Left renal cortex interstitium (tissue), 4 donors: ENCODE measurements at regions not wholly inside any gene's neighbourhood (a gene's known extent, or its start where the extent isn't known, plus 50 kb on each side); places are given as distances from the start of the nearest gene placed in this dataset.
A peak's percentile ranks its signal among the peaks of the same experiment; 100 is the strongest.
"Not testable (repeated sequence)": the region's sequence is repeated elsewhere in the genome, so short reads cannot be mapped to it uniquely, and the experiment has no call there.

Experiments
- DNase-seq, 4 donors: peaks; one replicate each; pipeline ENCODE4 v3.0.0-alpha.2; 2013; ENCODE audit warnings: low read depth in 4 of 4, low spot score in 2 of 4, missing footprints in 1 of 4

DNA sequence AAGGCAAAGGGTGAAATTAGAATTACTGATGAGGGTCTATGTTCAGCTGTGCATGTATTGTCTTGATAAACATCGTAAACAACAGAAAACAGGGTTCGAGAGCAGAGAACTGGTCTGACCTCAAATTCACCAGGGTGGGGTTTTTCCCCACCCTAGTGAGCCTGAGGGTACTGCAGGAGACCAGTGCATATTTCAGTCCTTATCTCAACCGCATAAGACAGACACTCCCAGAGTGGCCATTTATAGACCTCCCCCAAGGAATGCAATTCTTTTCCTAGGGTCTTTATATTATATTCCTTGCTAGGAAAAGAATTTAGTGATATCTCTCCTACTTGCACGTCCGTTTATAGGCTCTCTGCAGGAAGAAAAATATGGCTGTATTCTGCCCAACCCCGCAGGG is 257.0 kb upstream of the OSR1 start:
- DNase-seq: not testable (repeated sequence)

DNA sequence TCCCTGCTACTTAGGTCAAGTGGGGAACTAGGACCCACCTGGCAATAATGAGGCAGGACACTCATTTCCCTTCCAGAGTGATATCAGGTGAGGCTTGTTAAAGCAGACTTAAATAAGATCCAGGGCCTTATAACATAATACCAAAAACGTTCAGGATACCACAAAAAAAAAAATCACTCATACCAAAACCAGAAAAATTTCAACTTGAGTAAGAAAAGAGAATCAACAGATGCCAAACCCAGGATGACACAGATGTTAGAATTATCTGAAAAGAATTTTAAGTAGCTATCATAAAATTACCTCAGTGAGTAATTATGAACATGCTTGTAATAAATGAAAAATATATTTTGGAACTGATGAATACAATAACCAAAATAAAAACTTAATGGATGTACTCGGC is 255.6 kb upstream of the OSR1 start:
- DNase-seq: no peak

DNA sequence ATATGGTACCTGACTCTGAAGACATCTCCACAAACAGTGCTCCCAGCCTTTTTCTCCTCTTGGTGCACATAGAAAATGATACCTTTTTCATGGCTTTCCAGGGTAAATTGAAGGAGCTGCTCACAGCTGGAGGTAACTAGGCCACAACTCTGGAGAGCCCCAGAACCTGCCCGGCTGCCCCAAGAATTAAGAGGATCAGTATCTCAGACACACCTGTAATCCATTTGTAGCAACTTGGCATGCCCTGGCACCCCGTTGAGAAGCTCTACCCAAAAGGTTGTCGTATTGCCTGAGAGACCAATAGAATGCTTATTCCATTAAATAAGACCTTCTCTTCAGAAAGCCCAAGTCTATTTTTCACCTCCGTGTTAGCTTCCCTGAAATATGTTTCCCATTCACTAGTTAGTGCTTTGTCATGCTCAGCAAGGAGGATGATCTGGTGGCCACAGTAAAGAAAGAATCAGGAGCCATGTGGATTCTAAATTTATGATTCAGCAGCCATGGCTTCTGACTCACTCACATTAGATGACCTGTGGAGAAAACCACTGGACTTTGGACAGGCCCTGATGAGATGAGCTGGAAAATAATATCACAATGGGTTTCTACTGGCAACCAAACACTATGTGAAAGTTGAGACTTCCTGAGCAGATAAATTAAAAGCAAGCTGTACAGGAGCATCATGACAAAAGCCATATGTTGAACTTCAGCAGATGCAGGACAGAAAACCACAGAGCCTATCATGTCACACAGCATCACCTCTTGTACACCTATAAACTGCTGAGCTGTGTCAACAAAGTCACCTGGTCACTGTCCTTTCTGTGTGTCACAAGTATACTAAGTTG is 253.3 kb upstream of the OSR1 start:
- peak in 1 of 4 donors; percentile 9 for DNase-seq

DNA sequence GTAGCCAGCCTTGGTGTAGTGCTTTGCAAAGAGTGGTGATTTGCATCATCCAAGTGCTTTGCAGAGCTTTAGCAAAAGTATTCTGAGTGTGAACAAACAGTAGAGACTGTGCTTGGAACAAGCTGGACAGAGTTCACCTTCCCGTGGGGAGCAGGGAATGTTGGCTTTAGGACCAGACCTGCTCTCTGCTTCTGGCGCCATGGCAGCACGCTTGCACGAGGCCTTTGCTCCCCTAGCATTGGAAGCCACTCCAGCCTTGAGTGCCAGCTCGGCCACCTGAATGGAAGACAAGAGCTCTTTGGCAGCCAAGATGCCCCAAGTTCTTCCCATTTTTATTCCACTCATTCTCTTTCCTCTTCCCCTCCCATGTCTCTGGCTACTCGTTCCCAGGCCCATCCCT is 250.8 kb upstream of the OSR1 start:
- no peak for DNase-seq

DNA sequence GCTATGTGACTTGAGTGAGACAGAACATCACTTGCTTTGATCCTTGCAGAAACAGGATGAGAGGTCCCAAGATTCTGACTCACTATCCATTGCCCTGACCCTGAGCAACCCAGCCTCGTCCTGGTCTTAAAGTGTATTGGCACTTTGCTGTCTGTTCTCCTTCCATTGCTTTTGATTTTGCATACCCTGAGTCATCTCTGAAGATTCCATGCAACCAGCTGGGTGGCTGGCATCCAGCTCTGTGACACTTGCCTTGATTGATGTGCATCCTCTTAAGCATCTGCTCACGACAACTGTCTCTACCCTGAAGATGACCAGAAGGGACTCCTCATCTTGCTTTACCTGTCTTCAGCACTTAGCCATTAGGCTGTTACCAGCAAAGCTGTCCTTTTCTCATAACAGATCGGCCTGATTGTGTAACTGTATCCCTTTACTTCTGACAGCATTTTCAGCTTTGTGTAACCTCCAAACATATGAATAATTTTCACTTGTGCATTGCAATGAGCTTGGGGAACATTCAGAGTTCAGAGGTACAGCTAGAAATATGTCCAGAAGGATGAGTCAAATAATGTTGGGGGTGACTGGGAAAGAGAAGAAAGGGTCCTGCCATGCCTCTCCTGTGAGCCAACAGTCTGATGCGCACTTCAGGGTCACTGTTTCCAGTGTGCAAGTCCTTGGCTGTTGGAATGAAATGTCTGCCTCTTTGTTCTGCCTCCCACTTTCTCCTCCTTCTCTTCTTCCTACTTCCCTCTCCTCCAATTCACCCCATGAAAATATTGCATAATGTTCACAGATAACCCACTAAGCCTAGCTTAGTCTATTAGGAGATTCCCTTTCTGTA is 249.7 kb upstream of the OSR1 start:
- no peak for DNase-seq

DNA sequence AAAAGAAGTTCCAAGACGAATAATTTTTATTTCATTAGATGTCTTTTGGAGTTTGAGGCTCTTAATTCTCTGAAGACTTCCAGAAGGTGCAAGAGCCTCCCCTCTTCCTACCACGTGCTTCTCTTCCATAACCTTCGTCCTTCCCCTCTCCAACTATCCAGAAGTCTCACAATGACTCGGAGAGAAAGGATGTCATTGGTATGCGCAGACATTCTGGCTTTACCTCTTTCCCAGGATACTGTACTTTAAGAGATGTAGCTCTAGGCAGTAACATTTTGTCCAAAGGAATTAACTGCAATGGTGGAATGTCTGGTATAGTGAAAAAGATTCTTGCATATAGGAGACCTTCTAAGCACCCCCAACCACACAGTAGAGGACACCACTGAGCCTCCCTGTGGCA is 249.0 kb upstream of the OSR1 start:
- no peak for DNase-seq

DNA sequence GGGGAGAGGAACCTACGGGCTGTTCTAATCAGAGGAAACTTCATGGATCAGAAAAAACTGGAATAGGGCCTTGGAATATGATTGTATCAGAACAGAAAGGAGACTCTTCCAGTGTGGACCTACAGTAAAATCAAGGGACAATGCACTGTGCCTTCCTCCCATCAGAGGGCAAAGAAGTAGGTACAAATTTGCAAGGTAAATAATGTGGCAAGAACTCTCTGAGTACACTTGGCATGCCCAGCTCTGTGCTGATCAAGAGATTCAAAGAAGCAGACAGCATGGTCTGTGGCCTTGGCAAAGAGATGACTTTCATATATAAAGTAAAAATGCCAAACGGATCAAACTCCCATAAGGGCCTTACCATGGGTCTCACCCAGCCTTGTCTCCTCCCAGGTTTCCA is 242.6 kb upstream of the OSR1 start:
- DNase-seq: no peak

DNA sequence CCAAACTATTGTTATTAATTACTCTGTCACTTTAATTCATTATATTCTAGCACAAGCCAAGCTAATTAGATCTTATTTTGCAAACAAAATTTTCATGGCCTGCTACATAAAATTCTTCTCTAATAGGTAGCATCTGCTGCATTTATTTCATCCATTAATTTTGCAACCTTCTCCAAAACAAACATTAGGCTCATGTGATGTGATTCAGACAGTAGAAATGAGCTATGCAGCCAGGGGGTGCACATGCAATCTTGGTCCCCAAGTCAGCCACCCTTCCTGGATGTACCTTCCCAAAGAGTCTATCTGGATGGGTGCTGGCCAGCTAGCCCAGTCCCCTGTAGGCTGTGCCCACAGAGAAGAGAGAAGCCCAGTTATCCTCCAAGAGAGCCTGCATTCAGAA is 242.1 kb upstream of the OSR1 start:
- DNase-seq: no peak

DNA sequence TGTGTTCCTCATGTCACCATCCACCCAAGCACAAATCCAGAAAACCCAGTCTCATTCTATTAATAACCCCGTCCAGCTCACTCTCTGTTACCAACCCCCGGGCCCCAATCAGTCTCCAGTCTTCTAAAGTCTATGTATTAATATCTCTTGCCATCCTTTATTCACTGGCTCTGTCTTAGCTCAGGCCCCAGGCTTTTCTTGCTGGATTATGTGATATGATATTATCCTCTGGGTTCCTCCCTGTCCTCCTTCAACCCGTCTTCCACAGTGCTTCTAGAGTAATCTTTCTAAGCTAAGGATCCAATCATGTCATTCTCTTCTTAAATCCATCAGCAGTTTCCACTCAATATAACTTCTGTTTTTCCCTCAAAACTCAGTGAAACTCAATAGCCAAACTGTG is 240.5 kb upstream of the OSR1 start:
- DNase-seq: no peak

DNA sequence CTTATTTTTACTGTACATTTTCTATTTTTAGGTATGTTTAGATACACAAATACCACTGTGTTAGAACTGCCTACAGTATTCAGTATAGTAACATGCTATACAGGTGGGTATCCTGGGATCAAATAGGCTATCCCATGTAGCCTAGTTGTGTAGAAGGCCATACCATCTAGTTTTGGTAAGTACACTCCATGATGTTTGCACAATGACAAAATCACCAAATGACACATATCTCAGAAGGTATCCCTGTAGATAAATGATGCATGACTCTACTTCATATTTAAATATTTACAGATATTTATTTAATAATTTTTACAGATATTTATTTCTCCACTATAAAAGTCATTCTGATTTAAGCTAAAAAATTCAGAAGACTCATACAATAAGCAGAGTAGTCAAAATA is 233.8 kb upstream of the OSR1 start:
- DNase-seq: no peak

DNA sequence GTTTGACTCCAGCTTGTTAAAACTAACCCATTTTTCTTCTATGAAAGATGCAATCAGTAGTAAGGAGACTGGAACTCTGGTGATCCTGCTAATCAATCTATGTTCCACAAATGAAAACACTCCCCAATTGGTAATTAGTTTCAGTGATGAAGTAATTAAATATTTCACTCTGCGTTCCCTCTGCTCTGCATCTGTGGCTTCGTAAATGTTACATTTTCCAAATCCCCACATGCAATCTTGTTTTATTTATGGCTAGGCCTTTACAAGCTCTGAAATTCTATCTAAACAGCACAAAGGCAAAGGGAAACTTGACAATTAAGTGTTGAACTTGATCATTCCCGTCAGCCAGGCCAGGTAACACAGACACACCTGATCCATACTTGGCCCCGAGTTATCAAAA is 231.4 kb upstream of the OSR1 start:
- DNase-seq: no peak

DNA sequence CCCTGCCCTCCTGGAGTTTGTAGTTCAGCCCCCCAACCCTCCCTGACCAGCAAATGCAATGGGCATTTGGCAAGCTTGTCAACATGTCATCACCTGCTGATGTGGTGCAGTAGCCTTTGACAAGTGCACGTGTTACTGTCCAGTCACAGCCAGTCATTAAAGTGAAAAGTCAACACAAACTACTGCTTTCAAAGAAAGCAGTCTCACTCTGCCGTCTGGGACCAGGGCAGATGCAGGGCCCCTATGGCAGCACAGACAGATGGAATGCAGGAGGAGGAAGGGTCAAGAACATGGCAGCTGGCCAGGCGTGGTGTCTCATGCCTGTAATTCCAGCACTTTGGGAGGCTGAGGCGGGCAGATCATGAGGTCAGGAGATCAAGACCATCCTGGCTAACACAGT is 222.4 kb upstream of the OSR1 start:
- DNase-seq: no peak

DNA sequence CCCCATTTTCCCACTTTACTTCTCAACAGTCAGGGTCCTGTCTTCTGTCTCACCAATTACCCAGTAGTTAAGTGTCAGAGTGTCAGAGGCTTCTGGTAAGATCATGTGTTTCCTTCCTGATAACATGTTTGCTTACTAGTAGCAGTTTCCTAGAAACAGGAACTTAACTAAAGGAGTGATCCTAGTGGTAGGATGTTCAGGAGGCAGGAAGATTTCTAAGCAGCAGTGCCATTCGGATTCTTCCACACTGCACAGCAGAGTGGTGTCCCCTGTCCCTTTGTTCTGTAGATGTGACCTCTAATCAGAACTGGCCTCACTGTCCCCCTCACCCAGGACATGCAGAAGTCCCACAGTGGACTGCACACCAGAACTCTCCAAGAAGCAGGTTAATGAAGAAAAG is 221.8 kb upstream of the OSR1 start:
- DNase-seq: no peak

DNA sequence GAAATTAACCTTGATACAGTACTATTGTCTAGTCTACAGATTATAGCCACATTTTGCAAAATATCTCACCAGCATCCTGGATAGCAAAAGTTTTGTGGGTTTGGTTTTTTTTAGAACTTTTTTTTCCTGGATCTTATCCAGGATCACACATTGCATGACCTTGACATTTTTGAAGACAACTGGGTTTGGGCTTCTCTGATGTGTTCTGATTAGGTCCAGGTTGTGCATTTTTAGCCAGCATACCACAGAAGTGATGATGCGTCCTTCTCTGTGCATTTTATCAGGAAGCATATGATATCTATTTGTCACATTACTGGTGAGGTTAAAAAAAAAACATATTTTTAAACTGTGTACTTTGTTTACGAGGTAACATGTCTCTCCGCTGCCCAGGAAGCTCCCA is 221.0 kb upstream of the OSR1 start:
- no peak for DNase-seq

DNA sequence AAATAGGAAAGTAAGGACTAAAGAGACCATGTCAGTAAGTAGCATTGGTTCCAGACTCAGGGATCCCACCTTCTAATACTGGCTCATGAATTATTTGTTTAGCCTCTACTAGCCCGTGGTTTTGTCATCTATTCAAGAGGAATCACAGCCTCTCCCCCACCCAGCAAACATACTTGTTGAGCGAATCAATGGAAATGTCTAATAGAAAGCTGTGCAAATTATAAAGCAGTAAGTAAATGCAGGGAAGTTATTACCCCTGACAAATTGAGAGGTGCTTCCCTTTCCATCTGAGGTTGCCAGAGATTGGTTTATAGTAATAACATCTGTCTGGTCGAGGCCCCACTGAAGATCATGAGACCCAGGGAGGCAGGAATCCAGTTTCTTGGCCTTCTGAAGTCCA is 219.3 kb upstream of the OSR1 start:
- DNase-seq: no peak

DNA sequence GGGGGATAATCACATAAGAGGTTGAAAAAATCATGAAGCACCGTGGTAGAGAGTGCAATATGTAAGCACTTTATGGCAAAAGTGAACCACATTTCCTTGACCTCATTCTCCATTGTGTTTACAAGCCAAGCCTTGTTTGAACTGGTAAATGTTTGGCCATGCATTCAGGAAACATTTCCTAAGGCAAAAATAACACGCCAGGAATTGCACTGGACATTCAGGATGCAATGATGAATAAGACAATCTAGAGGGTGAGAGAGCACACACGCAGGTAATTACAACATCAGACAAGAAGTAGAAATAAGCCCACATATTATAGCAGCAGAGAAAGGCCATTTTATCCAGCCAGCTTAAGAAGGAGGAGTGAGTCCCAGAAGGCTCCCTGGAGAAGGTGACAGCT is 218.0 kb upstream of the OSR1 start:
- DNase-seq: no peak

DNA sequence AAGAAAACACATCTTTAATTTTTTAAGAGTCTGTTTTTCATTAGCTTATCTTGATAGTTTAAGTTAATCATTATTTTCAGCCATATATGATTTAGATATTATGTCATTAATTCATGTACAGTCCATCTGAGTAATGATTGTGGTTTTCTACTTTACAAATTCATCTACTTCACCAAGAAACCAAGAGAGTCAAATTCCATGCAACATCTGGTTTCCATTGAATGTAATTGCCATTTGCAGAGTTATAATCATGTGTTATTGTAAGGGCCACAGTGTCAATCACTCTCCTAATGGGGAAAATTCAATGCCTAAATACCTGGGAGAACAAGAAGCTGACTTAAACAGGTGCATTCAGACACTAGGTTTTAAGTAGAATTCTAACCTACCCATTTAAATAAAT is 217.2 kb upstream of the OSR1 start:
- DNase-seq: no peak

DNA sequence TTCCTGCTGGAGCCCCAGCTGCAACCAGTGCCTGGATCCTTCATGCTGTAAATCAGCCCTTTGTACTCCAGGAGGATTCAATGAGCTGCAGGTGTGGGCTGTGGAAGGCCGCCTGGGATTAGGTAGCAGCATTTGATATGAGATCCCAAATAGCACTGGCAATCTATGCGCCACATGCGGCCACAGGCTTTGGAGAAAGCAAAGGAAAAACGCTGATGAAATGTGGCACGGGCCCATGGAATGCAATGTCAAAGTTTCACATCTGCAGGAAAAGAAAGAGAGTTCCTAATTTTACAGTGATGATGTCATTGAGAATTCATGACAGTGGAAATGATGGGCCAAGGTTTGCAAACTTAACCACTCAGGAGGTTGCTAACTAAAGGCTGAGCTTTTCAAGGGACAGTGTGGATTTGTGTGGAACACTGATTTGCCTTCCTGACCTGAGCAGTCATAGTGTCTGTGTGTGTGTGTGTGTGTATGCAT is 216.4 kb upstream of the OSR1 start:
- DNase-seq: peak in 3 of 4 donors; percentile 42 to 52 (median 46)

DNA sequence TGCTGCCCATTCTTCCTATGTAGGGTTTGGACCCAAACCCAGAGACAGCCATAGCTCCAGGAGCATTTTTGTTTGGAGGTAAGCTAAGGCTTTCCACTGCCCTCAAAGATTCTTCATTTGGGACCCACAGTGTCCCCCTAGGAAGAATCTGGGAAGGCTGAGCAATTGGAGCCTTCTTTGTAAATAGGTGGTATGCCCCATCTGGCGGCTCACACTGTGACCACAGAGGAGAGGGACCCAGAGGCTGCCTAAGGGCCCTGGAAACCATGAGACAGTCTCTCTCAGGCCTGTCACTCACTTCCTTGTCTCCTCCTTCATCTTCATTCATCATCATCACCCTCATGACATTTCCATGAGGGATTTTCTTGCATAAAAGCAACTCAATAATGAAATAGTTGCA is 215.4 kb upstream of the OSR1 start:
- no peak for DNase-seq

DNA sequence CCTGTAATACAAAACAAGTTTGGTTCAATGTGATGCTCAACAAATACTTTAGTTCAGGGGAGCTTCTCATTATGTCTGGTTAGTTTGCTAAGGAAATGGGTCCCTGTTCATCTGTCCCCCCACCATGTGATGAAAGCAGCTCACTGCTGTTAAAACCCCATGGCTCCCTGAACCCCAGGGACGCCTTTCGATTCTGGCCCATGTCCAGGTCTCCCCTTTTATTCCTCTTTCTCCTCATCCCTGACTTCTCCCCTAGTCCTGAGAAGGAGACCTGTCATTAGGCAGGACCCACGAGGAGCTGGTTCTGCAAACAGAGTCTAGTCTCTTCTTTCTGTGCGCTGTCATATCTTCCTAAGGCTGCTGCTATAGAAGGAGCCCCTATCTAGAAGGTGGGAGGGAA is 213.3 kb upstream of the OSR1 start:
- DNase-seq: no peak

DNA sequence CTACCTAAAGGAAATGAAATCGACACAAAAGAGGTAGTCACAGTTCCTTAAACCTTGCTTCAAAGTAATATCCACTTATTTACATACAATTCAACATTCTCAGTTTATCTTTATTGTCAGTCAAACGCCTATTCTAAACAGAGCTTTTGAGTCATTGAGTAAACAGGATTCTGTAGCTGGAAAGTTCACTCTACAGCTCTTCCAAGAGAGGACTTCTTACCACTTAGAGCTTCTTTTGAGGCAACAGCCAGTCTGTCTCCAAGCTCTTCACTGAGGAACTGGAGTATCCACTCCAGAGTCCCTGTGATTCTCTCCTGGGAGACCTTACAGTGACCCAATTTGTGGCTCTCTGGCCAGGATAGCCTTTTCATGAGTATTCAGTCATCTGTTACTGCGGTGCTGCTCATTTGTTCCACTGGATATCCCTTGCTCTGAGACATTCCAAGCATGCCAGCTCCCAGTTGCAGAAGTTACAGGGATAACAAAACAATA is 210.9 kb upstream of the OSR1 start:
- no peak for DNase-seq

DNA sequence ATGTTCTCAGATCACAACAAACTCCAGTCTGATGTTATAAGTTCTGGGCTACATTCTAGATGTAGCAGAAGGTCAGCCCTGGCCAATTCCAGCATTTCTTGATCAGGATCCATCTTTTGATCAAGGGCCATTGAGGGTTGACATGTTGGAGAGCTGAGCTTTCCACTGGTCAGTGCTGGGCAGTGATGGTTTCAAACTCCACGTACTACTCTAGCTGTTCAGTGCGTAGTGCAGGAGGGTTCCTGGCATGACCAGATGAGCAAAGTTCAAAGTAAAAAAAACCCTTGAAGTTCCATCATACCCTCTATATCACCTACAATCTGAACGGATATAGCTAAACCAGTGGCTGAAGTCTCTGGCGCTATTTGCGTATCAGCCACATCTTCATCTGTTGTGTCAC is 210.4 kb upstream of the OSR1 start:
- DNase-seq: no peak
